ENCODE measurements at regions not wholly inside any gene's neighbourhood (a gene's known extent, or its start where the extent isn't known, plus 50 kb on each side); places are given as distances from the start of the nearest gene placed in this dataset.

GRCh38 chrX:96405842-96406241 lies 278.8 kb upstream of the DIAPH2 start:
- TF ChIP-seq, protein P1, sequence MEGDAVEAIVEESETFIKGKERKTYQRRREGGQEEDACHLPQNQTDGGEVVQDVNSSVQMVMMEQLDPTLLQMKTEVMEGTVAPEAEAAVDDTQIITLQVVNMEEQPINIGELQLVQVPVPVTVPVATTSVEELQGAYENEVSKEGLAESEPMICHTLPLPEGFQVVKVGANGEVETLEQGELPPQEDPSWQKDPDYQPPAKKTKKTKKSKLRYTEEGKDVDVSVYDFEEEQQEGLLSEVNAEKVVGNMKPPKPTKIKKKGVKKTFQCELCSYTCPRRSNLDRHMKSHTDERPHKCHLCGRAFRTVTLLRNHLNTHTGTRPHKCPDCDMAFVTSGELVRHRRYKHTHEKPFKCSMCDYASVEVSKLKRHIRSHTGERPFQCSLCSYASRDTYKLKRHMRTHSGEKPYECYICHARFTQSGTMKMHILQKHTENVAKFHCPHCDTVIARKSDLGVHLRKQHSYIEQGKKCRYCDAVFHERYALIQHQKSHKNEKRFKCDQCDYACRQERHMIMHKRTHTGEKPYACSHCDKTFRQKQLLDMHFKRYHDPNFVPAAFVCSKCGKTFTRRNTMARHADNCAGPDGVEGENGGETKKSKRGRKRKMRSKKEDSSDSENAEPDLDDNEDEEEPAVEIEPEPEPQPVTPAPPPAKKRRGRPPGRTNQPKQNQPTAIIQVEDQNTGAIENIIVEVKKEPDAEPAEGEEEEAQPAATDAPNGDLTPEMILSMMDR (IDR thresholded peaks at IDR 0.05) = no peak
- no peak for DNase-seq (ENCODE audit: extremely low spot score, unreplicated experiment)
- peaks cover 32% of the 10 kb centered on the region for H3K4me1 Mint-ChIP-seq (ENCODE audit: unreplicated experiment)
- H3K27ac Mint-ChIP-seq (ENCODE audit: unreplicated experiment) = no peak overlapping the region
- no peaks in the 10 kb centered on the region for H3K9me3 Mint-ChIP-seq (ENCODE audit: unreplicated experiment)
- no peak overlapping the region for H3K4me3 Mint-ChIP-seq (ENCODE audit: unreplicated experiment)
- H3K36me3 Mint-ChIP-seq (ENCODE audit: unreplicated experiment) = no peaks in the 10 kb centered on the region
- H3K27me3 Mint-ChIP-seq (ENCODE audit: unreplicated experiment) = no peaks in the 10 kb centered on the region

DNA sequence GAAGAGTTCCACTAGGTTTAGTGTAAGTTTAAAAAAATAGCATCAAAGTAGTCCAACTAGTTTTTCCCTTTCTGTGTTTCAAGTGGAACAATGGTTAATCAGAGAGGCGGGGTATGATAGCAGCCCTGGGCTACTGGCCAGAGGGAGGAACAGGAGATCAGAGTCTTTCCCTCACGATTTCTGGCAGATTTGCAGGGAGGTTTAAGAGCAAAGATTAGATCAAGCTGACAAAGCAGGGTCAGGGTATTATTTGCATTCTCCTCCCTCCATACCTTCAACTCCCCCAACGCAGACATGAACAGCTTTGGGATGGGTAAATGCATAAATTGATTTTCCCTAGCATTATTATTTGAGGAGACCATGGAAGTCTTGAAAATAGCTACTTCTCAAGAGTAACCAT lies 277.6 kb upstream of the DIAPH2 start:
- Mint-ChIP-seq H3K27me3 (ENCODE audit: unreplicated experiment) (no peaks in the 10 kb centered on the region), H3K9me3 (ENCODE audit: unreplicated experiment) (no peaks in the 10 kb centered on the region), H3K4me1 (ENCODE audit: unreplicated experiment) (peaks cover 42% of the 10 kb centered on the region), H3K27ac (ENCODE audit: unreplicated experiment) (peak overlapping the region; percentile 74), H3K36me3 (ENCODE audit: unreplicated experiment) (no peaks in the 10 kb centered on the region), H3K4me3 (ENCODE audit: unreplicated experiment) (no peak overlapping the region)
- DNase-seq (ENCODE audit: extremely low spot score, unreplicated experiment) = no peak
- TF ChIP-seq, protein P1 (IDR thresholded peaks at IDR 0.05) = no peak

DNA sequence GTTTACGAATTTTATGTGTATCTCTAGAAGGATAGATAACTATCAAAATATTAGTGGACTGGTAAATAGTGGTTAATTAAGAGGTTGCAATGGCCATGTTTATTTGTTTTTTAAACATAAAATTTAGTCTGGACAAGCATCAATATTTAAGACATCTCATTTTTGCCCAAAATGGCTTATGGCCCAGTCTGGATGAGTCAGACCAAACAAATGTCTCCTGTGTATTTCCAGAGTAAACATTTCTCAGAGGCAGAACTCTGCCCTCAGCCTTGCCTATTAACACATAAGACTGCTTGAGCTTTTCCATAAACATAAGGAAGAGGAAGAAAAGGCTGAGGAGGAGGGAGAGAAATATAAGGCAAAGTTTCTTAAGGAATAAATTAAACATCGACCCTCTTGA lies 277.1 kb upstream of the DIAPH2 start:
- Mint-ChIP-seq H3K36me3 (ENCODE audit: unreplicated experiment) (no peaks in the 10 kb centered on the region), H3K27me3 (ENCODE audit: unreplicated experiment) (no peaks in the 10 kb centered on the region), H3K27ac (ENCODE audit: unreplicated experiment) (peak overlapping the region; percentile 74)

DNA sequence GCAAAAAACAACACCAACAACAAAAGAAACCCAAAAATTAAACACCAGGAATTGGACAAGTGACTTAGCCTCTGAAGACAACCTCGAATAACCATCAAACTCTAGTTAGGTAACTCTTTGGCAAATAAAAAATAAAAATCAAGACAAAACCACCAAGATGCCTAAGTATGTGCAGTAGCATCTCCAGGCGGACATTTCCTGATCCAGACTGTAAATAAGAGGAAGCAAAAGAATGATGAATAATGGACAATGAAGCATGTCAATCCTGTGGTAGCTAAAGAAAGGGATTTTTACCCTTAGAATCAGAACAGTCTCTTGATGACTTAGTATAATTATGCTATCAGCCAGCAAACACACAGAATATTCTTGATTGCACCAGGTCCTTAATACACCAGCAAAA lies 276.7 kb upstream of the DIAPH2 start:
- TF ChIP-seq, protein P1 (IDR thresholded peaks at IDR 0.05) = no peak
- Mint-ChIP-seq H3K27me3 (ENCODE audit: unreplicated experiment) (no peaks in the 10 kb centered on the region), H3K36me3 (ENCODE audit: unreplicated experiment) (no peaks in the 10 kb centered on the region), H3K4me1 (ENCODE audit: unreplicated experiment) (peaks cover 42% of the 10 kb centered on the region), H3K9me3 (ENCODE audit: unreplicated experiment) (no peaks in the 10 kb centered on the region), H3K27ac (ENCODE audit: unreplicated experiment) (peak overlapping the region; percentile 74), H3K4me3 (ENCODE audit: unreplicated experiment) (no peak overlapping the region)
- DNase-seq (ENCODE audit: extremely low spot score, unreplicated experiment) = no peak

More for the DNA sequence above, 277.1 kb upstream of the DIAPH2 start:
- TF ChIP-seq, protein P1 (IDR thresholded peaks at IDR 0.05) = no peak
- Mint-ChIP-seq H3K4me1 (ENCODE audit: unreplicated experiment) (peaks cover 42% of the 10 kb centered on the region), H3K9me3 (ENCODE audit: unreplicated experiment) (no peaks in the 10 kb centered on the region), H3K4me3 (ENCODE audit: unreplicated experiment) (no peak overlapping the region)
- DNase-seq (ENCODE audit: extremely low spot score, unreplicated experiment) = no peak

- H3K4me1 Mint-ChIP-seq (ENCODE audit: unreplicated experiment) = peaks cover 42% of the 10 kb centered on the region
- no peaks in the 10 kb centered on the region for H3K36me3 Mint-ChIP-seq (ENCODE audit: unreplicated experiment)
- no peak overlapping the region for H3K4me3 Mint-ChIP-seq (ENCODE audit: unreplicated experiment)
- no peaks in the 10 kb centered on the region for H3K9me3 Mint-ChIP-seq (ENCODE audit: unreplicated experiment)
- DNase-seq (ENCODE audit: extremely low spot score, unreplicated experiment) = no peak
- no peaks in the 10 kb centered on the region for H3K27me3 Mint-ChIP-seq (ENCODE audit: unreplicated experiment)
- TF ChIP-seq, protein P1 (IDR thresholded peaks at IDR 0.05) = no peak
- H3K27ac Mint-ChIP-seq (ENCODE audit: unreplicated experiment) = peak overlapping the region; percentile 48
Observed at GRCh38 chrX:96410927-96411326, 273.7 kb upstream of the DIAPH2 start.
